ENCODE measurements at regions not wholly inside any gene's neighbourhood (a gene's known extent, or its start where the extent isn't known, plus 50 kb on each side); places are given as distances from the start of the nearest gene placed in this dataset.

DNA sequence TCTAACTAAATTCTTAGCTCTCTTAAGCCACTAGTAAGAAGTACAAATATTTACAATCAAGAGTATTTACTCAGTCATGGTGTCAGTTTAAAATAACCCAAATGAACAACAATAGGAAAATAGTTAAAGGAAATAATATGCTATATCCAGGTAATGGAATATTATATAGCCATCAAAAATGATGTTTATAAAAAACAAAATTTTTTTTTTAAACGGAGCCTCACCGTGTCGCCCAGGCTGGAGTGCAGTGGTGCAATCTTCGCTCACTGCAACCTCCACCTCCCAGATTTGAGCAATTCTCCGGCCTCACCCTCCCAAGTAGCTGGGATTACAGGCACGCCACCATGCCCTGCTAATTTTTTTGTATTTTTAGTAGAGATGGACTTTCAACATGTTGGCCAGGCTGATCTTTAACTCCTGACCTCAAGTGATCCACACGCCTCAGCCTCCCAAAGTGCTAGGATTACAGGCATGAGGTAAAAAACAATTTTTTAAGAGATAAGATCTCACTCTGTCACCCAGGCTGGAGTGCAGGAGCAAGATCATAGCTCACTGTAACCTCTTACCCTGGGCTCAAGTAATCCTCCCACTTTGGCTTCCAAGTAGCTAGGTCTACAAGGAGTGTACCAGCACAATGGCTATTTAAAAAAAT lies 132.5 kb downstream of the NOC3L start:
- in situ Hi-C loops (cut with HindIII; ENCODE audit: low pct_ligation_motif_present, low sequenced_read_pairs) = no loop called here
- TF ChIP-seq, protein P1, sequence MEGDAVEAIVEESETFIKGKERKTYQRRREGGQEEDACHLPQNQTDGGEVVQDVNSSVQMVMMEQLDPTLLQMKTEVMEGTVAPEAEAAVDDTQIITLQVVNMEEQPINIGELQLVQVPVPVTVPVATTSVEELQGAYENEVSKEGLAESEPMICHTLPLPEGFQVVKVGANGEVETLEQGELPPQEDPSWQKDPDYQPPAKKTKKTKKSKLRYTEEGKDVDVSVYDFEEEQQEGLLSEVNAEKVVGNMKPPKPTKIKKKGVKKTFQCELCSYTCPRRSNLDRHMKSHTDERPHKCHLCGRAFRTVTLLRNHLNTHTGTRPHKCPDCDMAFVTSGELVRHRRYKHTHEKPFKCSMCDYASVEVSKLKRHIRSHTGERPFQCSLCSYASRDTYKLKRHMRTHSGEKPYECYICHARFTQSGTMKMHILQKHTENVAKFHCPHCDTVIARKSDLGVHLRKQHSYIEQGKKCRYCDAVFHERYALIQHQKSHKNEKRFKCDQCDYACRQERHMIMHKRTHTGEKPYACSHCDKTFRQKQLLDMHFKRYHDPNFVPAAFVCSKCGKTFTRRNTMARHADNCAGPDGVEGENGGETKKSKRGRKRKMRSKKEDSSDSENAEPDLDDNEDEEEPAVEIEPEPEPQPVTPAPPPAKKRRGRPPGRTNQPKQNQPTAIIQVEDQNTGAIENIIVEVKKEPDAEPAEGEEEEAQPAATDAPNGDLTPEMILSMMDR (IDR thresholded peaks at IDR 0.05; ENCODE audit: low read depth, low read length, missing control alignments) = no peak
- H3K4me3 ChIP-seq (ENCODE audit: low read depth, low read length) = no peak overlapping the region
- DNase-seq = no peak
- H3K36me3 ChIP-seq (replicated peaks) = no peaks in the 10 kb centered on the region
- no peak overlapping the region for H3K27ac ChIP-seq
- no peaks in the 10 kb centered on the region for H3K27me3 ChIP-seq (replicated peaks)

DNA sequence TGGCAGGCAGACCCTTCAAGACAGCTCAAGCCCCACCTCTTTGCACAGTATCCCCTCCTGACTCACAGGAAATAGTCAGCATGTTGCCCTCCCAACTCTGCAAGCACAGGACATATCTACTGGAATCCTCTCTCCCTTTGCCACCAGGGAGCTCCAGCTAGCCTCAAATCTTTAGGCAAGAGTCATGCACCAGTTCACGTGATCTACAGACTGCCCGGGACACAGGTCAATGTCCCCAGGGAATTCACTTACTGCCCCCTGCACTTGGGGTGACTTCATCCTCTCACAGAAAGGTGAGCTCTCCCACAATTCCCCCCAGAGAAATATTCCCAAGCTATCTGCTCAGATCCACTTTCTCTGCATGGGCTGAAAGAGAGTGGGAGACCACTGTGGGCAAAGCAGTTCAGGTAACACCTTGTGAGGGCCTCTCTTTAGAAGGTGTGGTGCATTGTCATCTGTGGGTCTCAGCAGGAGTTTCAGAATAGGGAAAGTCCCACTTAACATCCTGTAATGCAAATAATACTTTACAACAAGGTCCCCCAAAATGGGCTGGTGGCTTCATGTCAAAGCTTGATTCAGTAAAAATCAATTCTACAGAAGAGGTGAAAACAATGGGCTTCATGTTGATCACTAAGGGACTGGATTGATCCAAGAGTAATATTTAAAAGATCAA lies 129.9 kb downstream of the NOC3L start:
- no peaks in the 10 kb centered on the region for H3K27me3 ChIP-seq (replicated peaks)
- no peak overlapping the region for H3K4me3 ChIP-seq (ENCODE audit: low read depth, low read length)
- DNase-seq = peak; percentile 25
- in situ Hi-C loops (cut with HindIII; ENCODE audit: low pct_ligation_motif_present, low sequenced_read_pairs) = no loop called here
- H3K36me3 ChIP-seq (replicated peaks) = no peaks in the 10 kb centered on the region
- H3K27ac ChIP-seq = no peak overlapping the region
- TF ChIP-seq, protein P1 (IDR thresholded peaks at IDR 0.05; ENCODE audit: low read depth, low read length, missing control alignments) = peak; percentile 30

DNA sequence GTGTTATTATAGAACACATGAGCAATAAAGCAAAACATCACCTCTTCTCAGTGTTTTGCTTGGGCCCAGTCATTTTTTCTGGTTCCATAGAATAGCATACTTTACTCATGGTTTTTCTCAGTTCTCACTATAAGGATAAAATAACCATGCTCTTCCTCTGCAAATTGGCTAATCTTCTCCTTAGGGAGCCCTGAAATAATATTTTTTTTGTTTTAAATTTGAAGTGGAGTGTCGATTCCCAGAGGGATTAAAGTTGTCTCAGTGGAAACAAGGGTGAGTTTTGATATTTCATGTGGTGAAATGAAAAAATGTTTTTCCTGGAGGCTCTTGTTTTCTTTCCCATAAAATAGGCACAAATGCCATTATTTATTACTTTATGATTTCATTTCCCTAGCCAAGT lies 127.3 kb downstream of the NOC3L start:
- Histone ChIP-seq H3K27me3 (replicated peaks) (no peaks in the 10 kb centered on the region), H3K4me3 (ENCODE audit: low read depth, low read length) (no peak overlapping the region), H3K36me3 (replicated peaks) (no peaks in the 10 kb centered on the region), H3K27ac (no peak overlapping the region)
- in situ Hi-C loops (cut with HindIII; ENCODE audit: low pct_ligation_motif_present, low sequenced_read_pairs) = no loop called here
- TF ChIP-seq, protein P1 (IDR thresholded peaks at IDR 0.05; ENCODE audit: low read depth, low read length, missing control alignments) = no peak
- no peak for DNase-seq

DNA sequence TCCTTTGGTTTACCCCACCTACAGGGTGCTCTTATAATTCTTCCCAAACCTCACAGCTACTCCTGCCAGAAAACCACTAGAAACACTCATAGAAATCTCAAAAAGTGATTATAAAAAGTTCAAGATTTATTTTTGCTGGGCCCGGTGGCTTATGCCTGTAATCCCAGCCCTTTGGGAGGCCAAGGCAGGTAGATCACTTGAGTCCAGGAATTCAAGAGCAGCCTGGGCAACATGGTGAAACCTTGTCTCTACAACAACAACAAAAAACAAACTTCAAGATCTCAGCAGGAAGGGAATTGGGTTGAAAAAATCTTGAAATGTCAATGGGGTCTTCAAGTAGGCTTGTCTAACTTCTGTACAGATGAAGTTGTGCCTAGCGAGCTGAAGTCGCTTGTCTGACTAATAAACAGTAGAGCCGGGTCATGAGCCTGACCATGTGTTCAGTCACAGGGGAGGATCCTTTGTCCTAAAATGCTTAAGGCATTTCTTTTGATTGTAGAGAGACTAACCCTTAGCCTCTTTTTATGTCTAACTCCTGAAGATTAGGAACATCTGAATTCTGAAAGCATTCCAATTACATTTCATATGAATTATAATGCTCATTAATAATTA lies 124.6 kb downstream of the NOC3L start:
- H3K4me3 ChIP-seq (ENCODE audit: low read depth, low read length) = no peak overlapping the region
- no peaks in the 10 kb centered on the region for H3K36me3 ChIP-seq (replicated peaks)
- H3K27ac ChIP-seq = no peak overlapping the region
- TF ChIP-seq, protein P1 (IDR thresholded peaks at IDR 0.05; ENCODE audit: low read depth, low read length, missing control alignments) = no peak
- DNase-seq = no peak
- in situ Hi-C loops (cut with HindIII; ENCODE audit: low pct_ligation_motif_present, low sequenced_read_pairs) = no loop called here
- H3K27me3 ChIP-seq (replicated peaks) = no peaks in the 10 kb centered on the region

DNA sequence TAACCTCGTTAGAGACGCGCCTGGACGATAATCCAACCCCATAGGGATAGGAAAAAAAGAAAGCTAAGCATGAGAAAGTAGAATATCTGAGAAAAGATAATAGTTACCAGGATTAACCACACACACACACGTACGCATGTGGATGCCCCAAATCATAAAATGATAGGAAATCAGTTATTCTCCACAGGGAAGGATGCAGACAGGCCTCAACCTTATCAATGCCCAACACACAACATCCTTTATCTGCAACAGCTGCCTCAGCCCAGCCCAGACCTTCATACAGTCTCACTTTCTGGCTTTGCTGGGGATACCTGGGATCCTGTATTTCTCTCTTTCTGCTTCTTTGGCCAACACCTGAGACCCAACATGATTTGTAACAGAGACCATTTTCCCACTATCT lies 123.0 kb downstream of the NOC3L start:
- TF ChIP-seq, protein P1 (IDR thresholded peaks at IDR 0.05; ENCODE audit: low read depth, low read length, missing control alignments) = no peak
- Histone ChIP-seq H3K27me3 (replicated peaks) (no peaks in the 10 kb centered on the region), H3K27ac (no peak overlapping the region), H3K36me3 (replicated peaks) (no peaks in the 10 kb centered on the region), H3K4me3 (ENCODE audit: low read depth, low read length) (no peak overlapping the region)
- in situ Hi-C loops (cut with HindIII; ENCODE audit: low pct_ligation_motif_present, low sequenced_read_pairs) = no loop called here
- no peak for DNase-seq

All from brain microvascular endothelial cell (primary cell).